NCI-H510A (cell line): ENCODE measurements at regions not wholly inside any gene's neighbourhood (a gene's known extent, or its start where the extent isn't known, plus 50 kb on each side); places are given as distances from the start of the nearest gene placed in this dataset.
"Not testable (repeated sequence)": the region's sequence is repeated elsewhere in the genome, so short reads cannot be mapped to it uniquely, and the experiment has no call there.

ENCODE experiments used
- DNase-seq: peaks from one replicate; lab custom pipeline; 2025; lab: John Stamatoyannopoulos, UW

DNA sequence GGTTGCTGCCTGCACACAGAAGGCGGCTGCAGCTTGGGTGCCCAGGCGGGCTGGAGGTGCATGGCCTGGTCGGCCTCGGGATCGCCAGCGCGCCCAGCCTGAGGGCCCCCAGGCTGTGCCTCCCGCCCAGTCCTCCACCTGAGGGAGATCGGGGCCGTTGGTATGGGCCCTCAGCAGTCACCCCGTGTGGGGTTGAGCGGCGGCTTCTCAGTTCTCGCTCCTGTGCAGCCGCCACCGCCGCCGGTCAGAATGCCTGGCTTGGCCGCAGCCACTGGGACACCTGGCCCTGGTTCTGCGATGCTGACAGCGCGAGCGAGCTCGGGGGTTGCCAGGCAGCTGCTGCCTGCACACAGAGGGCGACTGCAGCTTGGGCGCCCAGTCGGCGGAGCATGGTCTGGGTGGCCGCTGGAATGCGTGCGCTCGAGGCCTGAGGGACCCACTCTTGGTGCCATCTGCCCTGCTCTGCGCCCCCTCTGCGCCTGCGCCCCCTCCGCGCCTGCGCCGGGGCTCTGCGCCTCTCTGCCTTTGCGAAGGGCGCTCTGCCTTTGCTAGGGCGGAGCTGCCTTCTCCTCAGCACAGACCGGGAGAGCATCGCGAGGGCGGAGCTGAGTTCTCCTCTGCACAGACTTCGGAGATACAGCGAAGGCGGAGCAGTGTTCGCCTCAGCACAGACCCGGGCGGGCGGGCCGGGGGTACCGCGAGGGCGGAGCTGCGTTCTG is 84.6 kb upstream of the ZNG1F start:
- not testable (repeated sequence) for DNase-seq

DNA sequence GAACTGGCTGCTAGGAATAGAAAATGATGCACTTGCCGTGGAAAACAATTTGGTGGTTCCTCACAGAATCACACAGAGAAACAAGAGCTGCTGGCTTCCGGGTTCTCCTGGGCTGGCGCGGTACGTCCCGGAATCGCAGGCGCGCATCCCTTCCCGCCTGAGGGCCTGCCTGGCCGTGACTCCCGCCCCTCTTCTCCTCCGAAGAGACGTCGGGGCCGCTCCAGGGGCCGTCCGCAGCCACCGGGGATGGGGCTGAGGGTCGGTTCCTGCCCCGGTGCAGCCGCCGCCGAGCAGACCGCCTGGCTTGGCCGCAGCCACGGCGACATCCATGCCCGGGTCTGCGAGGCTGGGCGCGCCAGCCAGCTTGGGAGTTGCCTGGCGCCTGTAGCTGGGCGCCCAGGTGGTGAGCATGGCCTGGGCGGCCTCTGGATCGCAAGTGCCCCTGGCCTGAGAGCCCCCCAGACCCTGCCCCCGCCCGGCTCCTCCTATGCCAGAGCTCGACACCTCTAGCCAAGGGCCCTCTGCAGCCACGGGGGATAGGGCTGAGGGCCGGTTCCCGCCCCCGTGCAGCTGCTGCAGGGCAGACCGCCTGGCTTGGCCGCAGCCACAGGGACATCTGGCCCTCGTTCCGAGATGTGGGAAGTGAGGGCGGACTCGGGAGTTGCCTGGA is 83.9 kb upstream of the ZNG1F start:
- DNase-seq, result not testable (repeated sequence)

DNA sequence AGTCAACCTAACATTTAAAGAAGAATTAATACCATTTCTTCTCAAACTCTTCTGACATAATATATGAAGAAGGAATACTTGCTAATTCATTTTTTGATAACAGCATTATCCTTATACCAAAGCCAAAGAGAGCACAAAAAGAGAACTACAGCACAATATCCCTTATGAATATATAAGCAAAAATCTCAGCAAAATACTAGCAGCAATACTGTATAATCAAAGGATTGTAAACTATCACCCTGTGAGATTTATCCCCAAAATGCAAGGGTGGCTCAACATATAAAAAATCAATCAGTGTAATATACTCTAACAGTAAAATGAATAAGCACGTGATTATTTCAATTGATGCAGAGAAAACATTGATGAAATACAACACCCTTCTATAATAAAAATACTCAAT is 81.9 kb upstream of the ZNG1F start:
- not testable (repeated sequence) for DNase-seq

- not testable (repeated sequence) for DNase-seq
Observed at GRCh38 chr9:41269471-41269870, 80.4 kb upstream of the ZNG1F start.

- not testable (repeated sequence) for DNase-seq
Observed at GRCh38 chr9:41269054-41269453, 79.9 kb upstream of the ZNG1F start.

- DNase-seq, result not testable (repeated sequence)
Observed at GRCh38 chr9:41266602-41267001, 77.5 kb upstream of the ZNG1F start.

- DNase-seq, result not testable (repeated sequence)
Observed at GRCh38 chr9:41266000-41266399, 76.9 kb upstream of the ZNG1F start.

- not testable (repeated sequence) for DNase-seq
Observed at GRCh38 chr9:41251973-41252372, 62.9 kb upstream of the ZNG1F start.

- DNase-seq, result not testable (repeated sequence)
Observed at GRCh38 chr9:41251101-41251500, 62.0 kb upstream of the ZNG1F start.

- DNase-seq, result not testable (repeated sequence)
Observed at GRCh38 chr9:41246702-41247101, 57.6 kb upstream of the ZNG1F start.
